ENCODE measurements at regions not wholly inside any gene's neighbourhood (a gene's known extent, or its start where the extent isn't known, plus 50 kb on each side); places are given as distances from the start of the nearest gene placed in this dataset.

DNA sequence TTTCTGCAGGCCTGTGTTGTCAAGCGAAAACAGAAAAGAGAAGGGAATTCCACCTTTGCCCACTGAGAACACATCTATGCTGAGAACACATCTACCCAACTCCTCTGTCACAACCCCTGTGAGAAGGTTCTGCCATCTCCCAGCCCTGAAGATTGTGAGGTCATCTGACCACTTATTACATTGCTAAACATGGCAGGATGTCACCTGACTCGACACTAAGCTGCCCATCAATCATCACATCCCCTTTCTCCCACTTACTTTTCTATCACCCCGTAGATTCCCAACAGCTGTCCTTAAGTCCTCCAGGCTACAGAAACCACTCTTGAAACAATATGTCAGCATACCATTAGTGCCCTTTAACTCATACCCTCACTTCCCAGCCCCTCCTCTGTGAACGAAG is 64.2 kb upstream of the PRSS3 start:
- TF ChIP-seq, protein P1, sequence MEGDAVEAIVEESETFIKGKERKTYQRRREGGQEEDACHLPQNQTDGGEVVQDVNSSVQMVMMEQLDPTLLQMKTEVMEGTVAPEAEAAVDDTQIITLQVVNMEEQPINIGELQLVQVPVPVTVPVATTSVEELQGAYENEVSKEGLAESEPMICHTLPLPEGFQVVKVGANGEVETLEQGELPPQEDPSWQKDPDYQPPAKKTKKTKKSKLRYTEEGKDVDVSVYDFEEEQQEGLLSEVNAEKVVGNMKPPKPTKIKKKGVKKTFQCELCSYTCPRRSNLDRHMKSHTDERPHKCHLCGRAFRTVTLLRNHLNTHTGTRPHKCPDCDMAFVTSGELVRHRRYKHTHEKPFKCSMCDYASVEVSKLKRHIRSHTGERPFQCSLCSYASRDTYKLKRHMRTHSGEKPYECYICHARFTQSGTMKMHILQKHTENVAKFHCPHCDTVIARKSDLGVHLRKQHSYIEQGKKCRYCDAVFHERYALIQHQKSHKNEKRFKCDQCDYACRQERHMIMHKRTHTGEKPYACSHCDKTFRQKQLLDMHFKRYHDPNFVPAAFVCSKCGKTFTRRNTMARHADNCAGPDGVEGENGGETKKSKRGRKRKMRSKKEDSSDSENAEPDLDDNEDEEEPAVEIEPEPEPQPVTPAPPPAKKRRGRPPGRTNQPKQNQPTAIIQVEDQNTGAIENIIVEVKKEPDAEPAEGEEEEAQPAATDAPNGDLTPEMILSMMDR (IDR thresholded peaks at IDR 0.05) = no peak
- no peak for TF ChIP-seq EP300 (IDR thresholded peaks at IDR 0.05)

Data from stomach (tissue), 4 donors.